ENCODE measurements at regions not wholly inside any gene's neighbourhood (a gene's known extent, or its start where the extent isn't known, plus 50 kb on each side); places are given as distances from the start of the nearest gene placed in this dataset.

DNA sequence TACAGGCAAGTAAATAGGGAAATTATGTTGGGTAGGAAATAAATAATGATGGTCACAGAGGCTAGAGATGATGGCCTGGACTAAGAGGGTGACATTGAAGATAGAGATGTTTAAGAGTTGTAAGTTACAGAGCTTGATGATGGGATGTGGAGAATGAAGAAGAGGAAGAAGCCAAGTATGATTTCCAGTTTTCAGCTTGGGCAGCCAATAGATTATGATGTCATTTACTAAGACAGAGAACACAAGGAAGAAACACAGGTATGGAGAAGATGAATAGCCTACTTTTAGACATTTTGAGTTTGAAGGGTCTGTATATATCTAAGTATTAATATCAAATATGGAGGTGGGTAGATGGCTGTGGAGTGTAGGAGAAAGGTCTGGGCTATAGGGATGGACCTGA lies 56.0 kb upstream of the PRELP start:
- Histone ChIP-seq H2BK12ac (ENCODE audit: insufficient read length, low read depth, low read length) (no peak overlapping the region), H3K27ac (ENCODE audit: insufficient read length, low read depth, low read length) (no peak overlapping the region), H3K9ac (ENCODE audit: extremely low read depth, insufficient read length, low read length) (no peak overlapping the region), H4K8ac (replicated peaks; ENCODE audit: insufficient read length, low read depth, low read length) (no peak overlapping the region), H3K9me3 (ENCODE audit: control insufficient read depth, low read depth, low read length) (no peaks in the 10 kb centered on the region), H3K79me1 (ENCODE audit: insufficient read depth, low read depth, low read length, poor library complexity, severe bottlenecking) (no peaks in the 10 kb centered on the region), H4K20me1 (ENCODE audit: control insufficient read depth, insufficient read depth, insufficient read length) (no peaks in the 10 kb centered on the region), H3K23ac (ENCODE audit: insufficient read length, low read depth, low read length) (no peak overlapping the region), H2BK20ac (ENCODE audit: low read depth, low read length, poor library complexity, severe bottlenecking) (no peak overlapping the region), H4K91ac (ENCODE audit: insufficient read length, low read depth, low read length) (no peak overlapping the region), H3K18ac (ENCODE audit: insufficient read length, low read depth, low read length) (no peak overlapping the region), H2AK5ac (ENCODE audit: insufficient read length, low read length) (no peak overlapping the region), H3K4me2 (ENCODE audit: insufficient read depth, insufficient read length, low read length) (no peak overlapping the region), H2BK120ac (ENCODE audit: low read depth, low read length, poor library complexity, severe bottlenecking) (no peak overlapping the region), H2BK15ac (ENCODE audit: low read depth, low read length) (no peak overlapping the region), H3K27me3 (ENCODE audit: insufficient read depth, low read length) (no peaks in the 10 kb centered on the region), H2BK5ac (ENCODE audit: insufficient read length, low read length) (no peak overlapping the region), H3K4ac (ENCODE audit: low read depth, low read length) (no peak overlapping the region), H4K5ac (ENCODE audit: insufficient read length, low read depth, low read length) (no peak overlapping the region), H3K79me2 (ENCODE audit: insufficient read depth, low read length) (no peaks in the 10 kb centered on the region), H3T11ph (ENCODE audit: low read length) (no peak overlapping the region), H3K56ac (ENCODE audit: insufficient read length, low read depth, low read length) (no peak overlapping the region), H3K14ac (ENCODE audit: insufficient read depth, low read length) (no peak overlapping the region), H3K23me2 (ENCODE audit: insufficient read length, low read depth, low read length, poor library complexity, severe bottlenecking) (no peaks in the 10 kb centered on the region), H2AFZ (ENCODE audit: low read length) (no peak overlapping the region), H3K4me1 (ENCODE audit: insufficient read depth, low read length) (no peaks in the 10 kb centered on the region)
- H3K9me3 Mint-ChIP-seq, result peaks cover 7 to 8% of the 10 kb centered on the region in 2 experiments; a peak in 3 of 5 replicates
- H3K27ac Mint-ChIP-seq, result no peak overlapping the region
- no peak overlapping the region for H3K4me3 Mint-ChIP-seq
- H3K36me3 Mint-ChIP-seq (ENCODE audit: insufficient read depth in 1 of 3, low read depth in 3 of 3), result no peaks in the 10 kb centered on the region
- peaks cover 22% of the 10 kb centered on the region for H3K27me3 Mint-ChIP-seq (ENCODE audit: low read depth)
- no peak for DNase-seq
- TF ChIP-seq, protein P1, sequence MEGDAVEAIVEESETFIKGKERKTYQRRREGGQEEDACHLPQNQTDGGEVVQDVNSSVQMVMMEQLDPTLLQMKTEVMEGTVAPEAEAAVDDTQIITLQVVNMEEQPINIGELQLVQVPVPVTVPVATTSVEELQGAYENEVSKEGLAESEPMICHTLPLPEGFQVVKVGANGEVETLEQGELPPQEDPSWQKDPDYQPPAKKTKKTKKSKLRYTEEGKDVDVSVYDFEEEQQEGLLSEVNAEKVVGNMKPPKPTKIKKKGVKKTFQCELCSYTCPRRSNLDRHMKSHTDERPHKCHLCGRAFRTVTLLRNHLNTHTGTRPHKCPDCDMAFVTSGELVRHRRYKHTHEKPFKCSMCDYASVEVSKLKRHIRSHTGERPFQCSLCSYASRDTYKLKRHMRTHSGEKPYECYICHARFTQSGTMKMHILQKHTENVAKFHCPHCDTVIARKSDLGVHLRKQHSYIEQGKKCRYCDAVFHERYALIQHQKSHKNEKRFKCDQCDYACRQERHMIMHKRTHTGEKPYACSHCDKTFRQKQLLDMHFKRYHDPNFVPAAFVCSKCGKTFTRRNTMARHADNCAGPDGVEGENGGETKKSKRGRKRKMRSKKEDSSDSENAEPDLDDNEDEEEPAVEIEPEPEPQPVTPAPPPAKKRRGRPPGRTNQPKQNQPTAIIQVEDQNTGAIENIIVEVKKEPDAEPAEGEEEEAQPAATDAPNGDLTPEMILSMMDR (conservative IDR thresholded peaks at IDR 0.05), result no peak
- peaks cover 10 to 11% of the 10 kb centered on the region in 2 experiments for H3K4me1 Mint-ChIP-seq

Data from H9 (cell line).